IPS DF 6.9 (cell line): ENCODE measurements at regions not wholly inside any gene's neighbourhood (a gene's known extent, or its start where the extent isn't known, plus 50 kb on each side); places are given as distances from the start of the nearest gene placed in this dataset.

Experiments
- DNase-seq: peaks from one replicate; pipeline ENCODE4 v3.0.0-alpha.2; 2013; ENCODE audit warnings: low read depth, low spot score
- H3K27ac ChIP-seq: one replicate; pipeline ENCODE4 v1.5.1; 2013; ENCODE audit warnings: low read length, control low read depth
- H3K27me3 ChIP-seq: 2 replicates; pipeline ENCODE4 v1.6.1; 2013; ENCODE audit warnings: mild to moderate bottlenecking, low read length; ENCODE audit not compliant: control insufficient read depth, insufficient read depth
- H3K36me3 ChIP-seq: 2 replicates; pipeline ENCODE4 v1.6.1; 2013; ENCODE audit warnings: low read length; ENCODE audit not compliant: control insufficient read depth, insufficient read depth
- H3K4me1 ChIP-seq: 2 replicates; pipeline ENCODE4 v1.6.1; 2013; ENCODE audit warnings: low read length; ENCODE audit not compliant: control insufficient read depth, insufficient read depth
- H3K4me3 ChIP-seq: 2 replicates; pipeline ENCODE4 v1.5.1; 2013; ENCODE audit warnings: mild to moderate bottlenecking, low read length
- H3K9me3 ChIP-seq: 2 replicates; pipeline ENCODE4 v1.6.1; 2013; ENCODE audit warnings: low read length, inconsistent platforms; ENCODE audit not compliant: control insufficient read depth, insufficient read depth
- WGBS: extraction: QIAGEN DNeasy Blood & Tissue Kit; methylation state at CpG from one replicate; pipeline ENCODE4 v1.1.7; 2013; ENCODE audit warnings: mixed read lengths, missing lambda C conversion rate; ENCODE audit not compliant: insufficient read length, insufficient coverage; 5-methylcytosine and 5-hydroxymethylcytosine counted together

DNA sequence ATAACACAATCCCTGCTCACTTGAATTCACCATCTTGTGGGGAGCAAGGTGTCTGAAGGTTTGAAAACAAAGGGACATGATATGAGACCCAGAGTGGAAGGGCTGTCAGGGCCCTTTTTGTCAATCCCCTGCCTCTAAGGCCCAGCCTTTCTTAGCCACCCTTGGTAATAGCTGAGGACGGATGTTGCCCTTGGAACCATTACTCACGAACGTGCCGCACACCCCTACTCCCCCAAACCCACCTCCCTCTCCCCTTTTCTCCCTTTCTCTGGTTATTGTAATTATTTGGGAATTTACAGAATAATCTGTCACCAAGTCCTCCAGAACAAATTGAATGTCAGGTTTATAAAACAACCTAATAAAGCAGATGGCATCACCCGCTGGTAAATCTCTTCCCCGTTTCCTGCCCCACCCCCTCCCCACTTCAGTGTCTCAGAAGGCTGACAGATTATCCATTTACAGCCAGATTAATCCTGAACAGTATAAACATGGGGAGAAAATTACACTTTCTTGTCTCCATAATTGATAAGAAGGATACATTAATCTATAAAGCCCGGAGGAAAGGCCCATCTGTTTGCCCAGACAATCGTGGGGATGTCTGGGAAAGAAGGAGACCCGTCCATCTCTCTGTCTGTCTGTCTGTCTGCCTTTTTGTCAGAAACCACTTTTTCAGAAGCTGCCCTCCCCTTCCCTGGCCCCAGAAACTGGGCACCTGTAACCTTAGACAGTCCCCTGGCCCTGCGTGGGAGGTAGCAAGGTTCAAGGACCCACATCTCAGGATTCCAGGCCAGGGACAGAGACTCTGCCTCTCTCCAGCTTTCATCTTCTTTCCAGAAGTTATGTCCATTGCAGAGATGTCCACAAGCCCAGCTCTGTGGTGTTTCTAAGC lies 60.6 kb upstream of the CD34 start:
- H3K4me3 ChIP-seq = no peak overlapping the region
- 0 out of 2 replicates have a peak, but pooled peaks cover 2% of the 10 kb centered on the region for H3K4me1 ChIP-seq
- no peaks in the 10 kb centered on the region for H3K27me3 ChIP-seq
- no peaks in the 10 kb centered on the region for H3K36me3 ChIP-seq
- no peak for DNase-seq
- no peaks in the 10 kb centered on the region for H3K9me3 ChIP-seq
- 100% methylated on average over 2 of the region's 10 CpGs for WGBS
- H3K27ac ChIP-seq = no peak overlapping the region

- DNase-seq = no peak
These were observed 59.7 kb upstream of the CD34 start for GRCh38 chr1:207970329-207971233.

GRCh38 chr1:207969528-207969927 lies 58.6 kb upstream of the CD34 start:
- WGBS = no CpG with 5 or more reads among the region's 2 CpGs
- 0 out of 2 replicates have a peak, but pooled peaks cover 2% of the 10 kb centered on the region for H3K4me1 ChIP-seq
- H3K27ac ChIP-seq = no peak overlapping the region
- DNase-seq = no peak
- H3K27me3 ChIP-seq = peaks cover 2% of the 10 kb centered on the region; the same call in 1 of the 2 replicates
- H3K36me3 ChIP-seq = no peaks in the 10 kb centered on the region
- no peaks in the 10 kb centered on the region for H3K9me3 ChIP-seq
- H3K4me3 ChIP-seq = no peak overlapping the region

More at GRCh38 chr1:207970329-207971233, 59.7 kb upstream of the CD34 start:
- H3K36me3 ChIP-seq = no peaks in the 10 kb centered on the region
- no CpG with 5 or more reads among the region's 16 CpGs for WGBS
- H3K27ac ChIP-seq = no peak overlapping the region
- no peaks in the 10 kb centered on the region for H3K27me3 ChIP-seq
- H3K4me1 ChIP-seq = 0 out of 2 replicates have a peak, but pooled peaks cover 2% of the 10 kb centered on the region
- no peak overlapping the region for H3K4me3 ChIP-seq
- no peaks in the 10 kb centered on the region for H3K9me3 ChIP-seq

- H3K4me3 ChIP-seq = no peak overlapping the region
- no peaks in the 10 kb centered on the region for H3K9me3 ChIP-seq
- H3K4me1 ChIP-seq = peaks cover 5% of the 10 kb centered on the region; the same call in 1 of the 2 replicates
- no peaks in the 10 kb centered on the region for H3K36me3 ChIP-seq
- WGBS = no CpG with 5 or more reads among the region's 5 CpGs
- H3K27ac ChIP-seq = no peak overlapping the region
- peaks cover 2% of the 10 kb centered on the region; the same call in 1 of the 2 replicates for H3K27me3 ChIP-seq
- DNase-seq = no peak
These were observed 57.6 kb upstream of the CD34 start for GRCh38 chr1:207968521-207969009.

- Histone ChIP-seq H3K36me3 (no peaks in the 10 kb centered on the region), H3K27me3 (peaks cover 2% of the 10 kb centered on the region; the same call in 1 of the 2 replicates), H3K27ac (no peak overlapping the region), H3K9me3 (no peaks in the 10 kb centered on the region), H3K4me1 (peaks cover 3% of the 10 kb centered on the region; the same call in 1 of the 2 replicates), H3K4me3 (no peak overlapping the region)
- DNase-seq = no peak
- no CpG with 5 or more reads among the region's 2 CpGs for WGBS
These were observed 56.8 kb upstream of the CD34 start for GRCh38 chr1:207967703-207968102.

GRCh38 chr1:207966521-207966920 lies 55.6 kb upstream of the CD34 start:
- H3K4me1 ChIP-seq = peaks cover 3% of the 10 kb centered on the region; the same call in 1 of the 2 replicates
- no peak overlapping the region for H3K27ac ChIP-seq
- H3K4me3 ChIP-seq = no peak overlapping the region
- no peaks in the 10 kb centered on the region for H3K36me3 ChIP-seq
- WGBS = no CpG with 5 or more reads among the region's 5 CpGs
- DNase-seq = no peak
- H3K27me3 ChIP-seq = peaks cover 2% of the 10 kb centered on the region; the same call in 1 of the 2 replicates
- H3K9me3 ChIP-seq = no peaks in the 10 kb centered on the region

DNA sequence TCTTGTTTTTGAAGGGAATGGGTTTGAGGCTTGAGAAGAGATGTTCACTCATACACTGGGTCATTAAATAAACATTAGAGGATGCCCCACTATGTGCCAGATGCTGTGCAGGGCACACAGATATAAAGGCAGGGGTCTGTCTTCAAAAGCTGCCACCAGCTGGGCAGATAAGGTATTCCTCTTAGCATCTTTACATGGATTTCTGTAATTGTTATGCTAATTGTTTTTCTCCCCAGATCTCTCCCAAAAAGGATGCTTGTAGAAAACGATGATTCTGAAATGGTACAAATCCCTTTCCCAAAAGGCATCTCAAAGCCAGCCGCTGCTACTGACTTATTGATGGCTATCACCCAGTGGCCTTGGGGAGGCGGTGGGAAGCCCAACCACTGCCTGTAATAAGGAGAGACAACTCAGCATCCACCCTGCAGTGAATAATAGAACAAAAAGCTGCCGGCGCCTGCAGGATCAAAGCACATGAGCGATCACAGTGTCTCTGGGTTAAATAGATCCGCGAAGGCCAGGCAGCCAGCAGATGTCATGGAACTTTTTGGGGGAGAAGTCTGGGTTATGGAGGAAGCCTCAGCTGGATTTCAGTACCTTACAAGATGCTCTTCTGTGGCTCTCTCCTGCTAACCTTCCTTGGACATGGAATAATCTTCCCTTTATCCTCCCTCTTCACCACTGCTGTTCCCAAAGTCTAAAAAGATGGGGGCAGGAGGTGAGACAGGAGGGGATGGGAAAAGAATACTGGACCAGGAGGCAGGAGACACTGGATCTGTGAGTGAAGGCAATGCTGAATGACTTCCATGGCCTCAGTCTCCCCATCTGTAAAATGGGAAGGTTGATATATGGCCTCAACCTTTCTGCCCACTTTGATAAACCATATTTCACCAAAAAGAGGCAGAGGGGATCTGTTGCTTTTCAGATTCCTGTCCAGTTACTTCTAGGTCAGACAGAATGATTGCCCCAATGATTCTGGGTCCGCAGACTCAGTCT lies 54.8 kb upstream of the CD34 start:
- Histone ChIP-seq H3K36me3 (no peaks in the 10 kb centered on the region), H3K4me1 (peaks cover 3% of the 10 kb centered on the region; the same call in 1 of the 2 replicates), H3K9me3 (no peaks in the 10 kb centered on the region), H3K27me3 (peaks cover 2% of the 10 kb centered on the region; the same call in 1 of the 2 replicates), H3K4me3 (no peak overlapping the region), H3K27ac (no peak overlapping the region)
- WGBS = no CpG with 5 or more reads among the region's 9 CpGs
- no peak for DNase-seq

GRCh38 chr1:207964195-207964966 lies 53.5 kb upstream of the CD34 start:
- no CpG with 5 or more reads among the region's 25 CpGs for WGBS
- no peak for DNase-seq
- no peak overlapping the region for H3K27ac ChIP-seq
- H3K4me1 ChIP-seq = peaks cover 3% of the 10 kb centered on the region; the same call in 1 of the 2 replicates
- H3K27me3 ChIP-seq = peaks cover 14% of the 10 kb centered on the region
- H3K9me3 ChIP-seq = no peaks in the 10 kb centered on the region
- H3K4me3 ChIP-seq = no peak overlapping the region
- no peaks in the 10 kb centered on the region for H3K36me3 ChIP-seq
